ENCODE measurements at regions not wholly inside any gene's neighbourhood (a gene's known extent, or its start where the extent isn't known, plus 50 kb on each side); places are given as distances from the start of the nearest gene placed in this dataset.

DNA sequence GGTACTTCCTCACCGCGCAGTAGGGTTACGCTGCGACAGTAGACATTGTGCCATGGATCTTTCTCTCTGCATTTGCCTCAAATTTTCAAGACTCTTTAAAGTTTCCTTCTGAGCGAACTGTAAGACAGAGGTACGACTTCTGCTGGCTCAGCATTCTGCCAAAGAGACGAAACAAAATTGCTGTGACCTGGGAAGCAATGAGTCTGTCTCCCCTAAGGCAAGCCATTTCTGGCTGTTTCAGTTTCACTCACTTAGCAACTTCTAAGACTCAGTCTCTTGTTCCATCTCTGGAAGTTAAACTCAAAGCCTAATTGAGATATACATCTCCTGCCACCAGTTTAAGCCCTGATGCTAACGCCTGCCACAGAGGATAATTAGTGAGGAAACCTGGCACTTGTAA lies 510.9 kb upstream of the DAB1 start:
- TF ChIP-seq, protein P1, sequence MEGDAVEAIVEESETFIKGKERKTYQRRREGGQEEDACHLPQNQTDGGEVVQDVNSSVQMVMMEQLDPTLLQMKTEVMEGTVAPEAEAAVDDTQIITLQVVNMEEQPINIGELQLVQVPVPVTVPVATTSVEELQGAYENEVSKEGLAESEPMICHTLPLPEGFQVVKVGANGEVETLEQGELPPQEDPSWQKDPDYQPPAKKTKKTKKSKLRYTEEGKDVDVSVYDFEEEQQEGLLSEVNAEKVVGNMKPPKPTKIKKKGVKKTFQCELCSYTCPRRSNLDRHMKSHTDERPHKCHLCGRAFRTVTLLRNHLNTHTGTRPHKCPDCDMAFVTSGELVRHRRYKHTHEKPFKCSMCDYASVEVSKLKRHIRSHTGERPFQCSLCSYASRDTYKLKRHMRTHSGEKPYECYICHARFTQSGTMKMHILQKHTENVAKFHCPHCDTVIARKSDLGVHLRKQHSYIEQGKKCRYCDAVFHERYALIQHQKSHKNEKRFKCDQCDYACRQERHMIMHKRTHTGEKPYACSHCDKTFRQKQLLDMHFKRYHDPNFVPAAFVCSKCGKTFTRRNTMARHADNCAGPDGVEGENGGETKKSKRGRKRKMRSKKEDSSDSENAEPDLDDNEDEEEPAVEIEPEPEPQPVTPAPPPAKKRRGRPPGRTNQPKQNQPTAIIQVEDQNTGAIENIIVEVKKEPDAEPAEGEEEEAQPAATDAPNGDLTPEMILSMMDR (conservative IDR thresholded peaks at IDR 0.05 in 1 of 2, IDR thresholded peaks at IDR 0.05 in 1 of 2; ENCODE audit: extremely low read depth in 1 of 2, insufficient read depth in 1 of 2, low read depth in 1 of 2, low read length in 2 of 2): no peak
- TF ChIP-seq EZH2 (IDR thresholded peaks at IDR 0.05; ENCODE audit: borderline replicate concordance, low read length): no peak

Measured in mammary epithelial cell (primary cell).